ENCODE measurements at regions not wholly inside any gene's neighbourhood (a gene's known extent, or its start where the extent isn't known, plus 50 kb on each side); places are given as distances from the start of the nearest gene placed in this dataset.
"Not testable (repeated sequence)": the region's sequence is repeated elsewhere in the genome, so short reads cannot be mapped to it uniquely, and the experiment has no call there.

GRCh38 chr20:52303281-52303950, 111.8 kb upstream of the ZFP64 start:
- DNase-seq, result no peak

GRCh38 chr20:52302736-52303135, 111.2 kb upstream of the ZFP64 start:
- DNase-seq, result no peak

GRCh38 chr20:52302051-52302450, 110.5 kb upstream of the ZFP64 start:
- DNase-seq, result not testable (repeated sequence)

GRCh38 chr20:52295556-52295955, 104.0 kb upstream of the ZFP64 start:
- DNase-seq, result no peak

GRCh38 chr20:52294106-52294628, 102.6 kb upstream of the ZFP64 start:
- no peak for DNase-seq

GRCh38 chr20:52291109-52291508, 99.5 kb upstream of the ZFP64 start:
- no peak for DNase-seq

GRCh38 chr20:52290569-52290968, 99.0 kb upstream of the ZFP64 start:
- DNase-seq, result no peak

- DNase-seq, result no peak
Measured at GRCh38 chr20:52289956-52290565, 98.5 kb upstream of the ZFP64 start.

GRCh38 chr20:52280407-52280806, 88.8 kb upstream of the ZFP64 start:
- no peak for DNase-seq

GRCh38 chr20:52279706-52280105, 88.1 kb upstream of the ZFP64 start:
- no peak for DNase-seq

- DNase-seq, result no peak
Measured at GRCh38 chr20:52275181-52275691, 83.7 kb upstream of the ZFP64 start.

GRCh38 chr20:52270696-52271095, 79.1 kb upstream of the ZFP64 start:
- DNase-seq, result no peak

- no peak for DNase-seq
Measured at GRCh38 chr20:52270001-52270606, 78.5 kb upstream of the ZFP64 start.

GRCh38 chr20:52269321-52269720, 77.7 kb upstream of the ZFP64 start:
- DNase-seq, result peak; percentile 43 to 74 (median 56)

GRCh38 chr20:52268184-52268749, 76.7 kb upstream of the ZFP64 start:
- DNase-seq, result no peak

GRCh38 chr20:52267418-52267817, 75.8 kb upstream of the ZFP64 start:
- DNase-seq, result no peak

- no peak for DNase-seq
Measured at GRCh38 chr20:52263757-52264156, 72.2 kb upstream of the ZFP64 start.

- no peak for DNase-seq
Measured at GRCh38 chr20:52261792-52262191, 70.2 kb upstream of the ZFP64 start.

GRCh38 chr20:52259295-52259694, 67.7 kb upstream of the ZFP64 start:
- no peak for DNase-seq

- DNase-seq, result no peak
Measured at GRCh38 chr20:52256454-52256853, 64.9 kb upstream of the ZFP64 start.

GRCh38 chr20:52252664-52253063, 61.1 kb upstream of the ZFP64 start:
- no peak for DNase-seq

GRCh38 chr20:52251827-52252226, 60.2 kb upstream of the ZFP64 start:
- no peak for DNase-seq

- no peak for DNase-seq
Measured at GRCh38 chr20:52251136-52251700, 59.6 kb upstream of the ZFP64 start.
